Bronchial epithelial cell (primary cell): ENCODE measurements at regions not wholly inside any gene's neighbourhood (a gene's known extent, or its start where the extent isn't known, plus 50 kb on each side); places are given as distances from the start of the nearest gene placed in this dataset.

Experiments
- DNase-seq: peaks from one replicate; pipeline ENCODE4 v3.0.0-alpha.2; 2010; ENCODE audit warnings: low read depth
- FAIRE-seq: peaks from 2 replicates; lab custom pipeline; 2011; peaks lifted over from hg19 to GRCh38; lab: Jason Lieb, UNC
- H3K27me3 ChIP-seq: 2 replicates; pipeline ENCODE4 v1.5.1; 2011; ENCODE audit warnings: low read length; ENCODE audit not compliant: control insufficient read depth, insufficient read depth
- H3K36me3 ChIP-seq: 2 replicates; pipeline ENCODE4 v1.5.1; 2011; ENCODE audit warnings: low read length; ENCODE audit not compliant: control insufficient read depth, insufficient read depth
- H3K4me3 ChIP-seq: 2 replicates; pipeline ENCODE4 v1.5.1; 2011; ENCODE audit warnings: mild to moderate bottlenecking, low read depth, low read length, control low read depth
- CTCF ChIP-seq: IDR thresholded peaks from 2 replicates; pipeline ENCODE4 v1.5.1; 2011; ENCODE audit warnings: mild to moderate bottlenecking, moderate library complexity, low read length, control low read depth, inconsistent platforms; ENCODE audit not compliant: insufficient read depth, severe bottlenecking

- H3K36me3 ChIP-seq = no peaks in the 10 kb centered on the region
- no peak overlapping the region for H3K4me3 ChIP-seq
- no peak for TF ChIP-seq CTCF
- DNase-seq = no peak
- FAIRE-seq = no peak
- no peaks in the 10 kb centered on the region for H3K27me3 ChIP-seq
Measured at GRCh38 chrX:23548164-23548563, 119.1 kb upstream of the PRDX4 start.

GRCh38 chrX:23552303-23552702 is 115.0 kb upstream of the PRDX4 start:
- DNase-seq (no peak), FAIRE-seq (no peak)
- Histone ChIP-seq H3K36me3 (no peaks in the 10 kb centered on the region), H3K4me3 (no peak overlapping the region), H3K27me3 (no peaks in the 10 kb centered on the region)
- TF ChIP-seq CTCF = no peak

- FAIRE-seq = no peak
Measured at GRCh38 chrX:23554304-23554703, 113.0 kb upstream of the PRDX4 start.

GRCh38 chrX:23557070-23557469 is 110.2 kb upstream of the PRDX4 start:
- DNase-seq (no peak), FAIRE-seq (peak; percentile 52)
- TF ChIP-seq CTCF = no peak
- Histone ChIP-seq H3K27me3 (no peaks in the 10 kb centered on the region), H3K4me3 (no peak overlapping the region), H3K36me3 (no peaks in the 10 kb centered on the region)

More at GRCh38 chrX:23554304-23554703, 113.0 kb upstream of the PRDX4 start:
- Histone ChIP-seq H3K4me3 (no peak overlapping the region), H3K27me3 (no peaks in the 10 kb centered on the region), H3K36me3 (no peaks in the 10 kb centered on the region)
- peak; percentile 34 for TF ChIP-seq CTCF
- peak; percentile 40 for DNase-seq

- TF ChIP-seq CTCF = no peak
- Histone ChIP-seq H3K4me3 (no peak overlapping the region), H3K36me3 (no peaks in the 10 kb centered on the region), H3K27me3 (no peaks in the 10 kb centered on the region)
- FAIRE-seq (no peak), DNase-seq (no peak)
Measured at GRCh38 chrX:23559975-23560374, 107.3 kb upstream of the PRDX4 start.

GRCh38 chrX:23570674-23571343 is 96.5 kb upstream of the PRDX4 start:
- Histone ChIP-seq H3K36me3 (no peaks in the 10 kb centered on the region), H3K4me3 (no peak overlapping the region), H3K27me3 (no peaks in the 10 kb centered on the region)
- TF ChIP-seq CTCF = no peak
- FAIRE-seq (no peak), DNase-seq (no peak)
